SU-DHL-6 (cell line): ENCODE measurements at regions not wholly inside any gene's neighbourhood (a gene's known extent, or its start where the extent isn't known, plus 50 kb on each side); places are given as distances from the start of the nearest gene placed in this dataset.

ENCODE experiments used
- H2AFZ ChIP-seq: fragments of 200-600 bp; sonication (generic); 2 replicates; pipeline ENCODE4 v1.6.1; 2014; ENCODE audit warnings: low read depth, mild to moderate bottlenecking, moderate library complexity, mixed read lengths, antibody characterized with exemption, low read length; ENCODE audit not compliant: severe bottlenecking
- H3F3A ChIP-seq: fragments of 200-600 bp; shearing (Covaris generic); 2 replicates; pipeline ENCODE4 v1.6.0; 2016; ENCODE audit warnings: antibody characterized with exemption, mild to moderate bottlenecking; ENCODE audit not compliant: insufficient read depth
- H3K27ac ChIP-seq: fragments of 200-600 bp; sonication (generic); 2 replicates; pipeline ENCODE4 v1.5.1; 2016; ENCODE audit warnings: low read depth, mild to moderate bottlenecking, low read length, moderate library complexity, mixed read lengths
- H3K27me3 ChIP-seq: fragments of 200-600 bp; sonication (generic), shearing (Covaris generic); 2 replicates; pipeline ENCODE4 v1.6.0; 2014; ENCODE audit warnings: mild to moderate bottlenecking, low read length
- H3K36me3 ChIP-seq: fragments of 200-600 bp; sonication (generic); 2 replicates; pipeline ENCODE4 v1.6.1; 2014; ENCODE audit warnings: mild to moderate bottlenecking, low read length, mixed read lengths
- H3K4me2 ChIP-seq: fragments of 300-600, 200-600 bp; shearing (Covaris generic), sonication (generic); 2 replicates; pipeline ENCODE4 v1.6.0; 2014; ENCODE audit warnings: low read length, low read depth, mild to moderate bottlenecking; ENCODE audit not compliant: poor library complexity, severe bottlenecking
- H3K4me3 ChIP-seq: fragments of 200-600 bp; sonication (generic); 2 replicates; pipeline ENCODE4 v1.5.1; 2014; ENCODE audit warnings: antibody characterized with exemption, low read length, mild to moderate bottlenecking, mixed read lengths; ENCODE audit not compliant: insufficient read depth, poor library complexity, severe bottlenecking
- H3K79me2 ChIP-seq: fragments of 200-600 bp; sonication (generic); 2 replicates; pipeline ENCODE4 v1.6.1; 2014; ENCODE audit warnings: mild to moderate bottlenecking, low read length, moderate library complexity; ENCODE audit not compliant: insufficient read depth
- H3K9ac ChIP-seq: fragments of 200-600 bp; sonication (generic); 2 replicates; pipeline ENCODE4 v1.7.0; 2014; ENCODE audit warnings: mild to moderate bottlenecking, low read length
- H3K9me2 ChIP-seq: fragments of 200-600 bp; sonication (generic); replicated peaks from 2 replicates; pipeline ENCODE4 v1.6.1; 2014; ENCODE audit warnings: low read length; ENCODE audit not compliant: insufficient read depth
- H3K9me3 ChIP-seq: fragments of 200-600 bp; sonication (generic); 2 replicates; pipeline ENCODE4 v1.6.1; 2014; ENCODE audit warnings: low read length, mixed read lengths; ENCODE audit not compliant: insufficient read depth
- H4K20me1 ChIP-seq: fragments of 200-600 bp; sonication (generic); 2 replicates; pipeline ENCODE4 v1.6.1; 2014; ENCODE audit warnings: low read depth, mild to moderate bottlenecking, antibody characterized with exemption, low read length, moderate library complexity, mixed read lengths
- CTCF ChIP-seq: fragments of 200-600 bp; sonication (generic); IDR thresholded peaks from one replicate; pipeline ENCODE4 v1.5.1; 2017; ENCODE audit warnings: antibody characterized with exemption, mild to moderate bottlenecking, low read length, moderate library complexity; ENCODE audit not compliant: insufficient read depth, poor library complexity, severe bottlenecking
- EZH2phosphoT487 ChIP-seq: fragments of 200-600 bp; sonication (generic), shearing (Covaris generic); conservative IDR thresholded peaks from 2 replicates; pipeline ENCODE4 v1.6.1; 2018; ENCODE audit warnings: mild to moderate bottlenecking, antibody characterized with exemption, low read length, moderate library complexity, mixed read lengths

GRCh38 chr1:229025576-229025975, 245.3 kb upstream of the RAB4A start:
- Histone ChIP-seq H3F3A (no peaks in the 10 kb centered on the region), H3K4me2 (no peak overlapping the region), H3K27me3 (no peaks in the 10 kb centered on the region), H3K27ac (no peak overlapping the region), H4K20me1 (no peaks in the 10 kb centered on the region), H3K9me3 (no peaks in the 10 kb centered on the region), H3K9ac (no peak overlapping the region), H3K9me2 (no peaks in the 10 kb centered on the region), H2AFZ (no peak overlapping the region), H3K4me3 (no peak overlapping the region), H3K36me3 (no peaks in the 10 kb centered on the region), H3K79me2 (no peaks in the 10 kb centered on the region)
- TF ChIP-seq EZH2phosphoT487 (no peak), CTCF (no peak)

- Histone ChIP-seq H3K4me2 (no peak overlapping the region), H3K4me3 (no peak overlapping the region), H3K79me2 (no peaks in the 10 kb centered on the region), H3K9me3 (no peaks in the 10 kb centered on the region), H3K9me2 (no peaks in the 10 kb centered on the region), H2AFZ (no peak overlapping the region), H3F3A (no peaks in the 10 kb centered on the region), H3K36me3 (no peaks in the 10 kb centered on the region), H4K20me1 (no peaks in the 10 kb centered on the region), H3K27ac (no peak overlapping the region), H3K27me3 (no peaks in the 10 kb centered on the region), H3K9ac (no peak overlapping the region)
- TF ChIP-seq EZH2phosphoT487: no peak
- TF ChIP-seq CTCF: no peak
Measured at GRCh38 chr1:229027158-229027557, 243.8 kb upstream of the RAB4A start.

DNA sequence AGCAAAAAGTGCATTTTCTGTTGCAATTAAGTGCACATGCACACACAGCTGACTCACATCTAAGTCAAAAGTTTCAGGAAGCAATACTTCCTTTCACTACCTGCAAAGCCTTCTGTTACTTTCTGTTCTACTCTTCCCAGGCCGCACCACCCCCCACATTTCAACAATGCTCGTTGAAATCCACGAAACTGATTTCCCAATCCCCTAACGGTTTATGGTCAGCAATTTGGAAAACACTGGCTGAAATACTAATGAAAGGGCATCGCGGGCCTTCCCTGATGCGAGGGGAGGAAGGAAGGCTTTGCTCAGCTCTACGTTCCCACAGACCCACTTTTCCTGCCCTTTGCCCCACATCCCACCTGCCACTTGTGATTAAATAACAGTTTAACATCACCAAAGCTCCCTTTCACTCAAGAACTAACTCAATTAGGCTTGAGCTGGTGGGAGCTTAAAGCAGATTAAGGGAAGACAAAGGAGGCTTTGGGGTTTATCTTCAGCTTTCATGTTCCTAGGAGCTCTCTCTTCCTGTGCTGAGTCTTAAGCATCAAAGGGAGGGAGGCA, 243.2 kb upstream of the RAB4A start:
- H3K4me3 ChIP-seq: no peak overlapping the region
- H3K9ac ChIP-seq: no peak overlapping the region
- H3K27ac ChIP-seq: no peak overlapping the region

More for the DNA sequence above, 243.2 kb upstream of the RAB4A start:
- Histone ChIP-seq H3K9me2 (no peaks in the 10 kb centered on the region), H2AFZ (no peak overlapping the region), H3K79me2 (no peaks in the 10 kb centered on the region), H3K9me3 (no peaks in the 10 kb centered on the region), H3K36me3 (no peaks in the 10 kb centered on the region), H3K27me3 (no peaks in the 10 kb centered on the region), H3K4me2 (no peak overlapping the region), H4K20me1 (no peaks in the 10 kb centered on the region), H3F3A (no peaks in the 10 kb centered on the region)
- no peak for TF ChIP-seq CTCF
- no peak for TF ChIP-seq EZH2phosphoT487
